ENCODE measurements at regions not wholly inside any gene's neighbourhood (a gene's known extent, or its start where the extent isn't known, plus 50 kb on each side); places are given as distances from the start of the nearest gene placed in this dataset.
A peak's percentile ranks its signal among the peaks of the same experiment; 100 is the strongest.
"Not testable (repeated sequence)": the region's sequence is repeated elsewhere in the genome, so short reads cannot be mapped to it uniquely, and the experiment has no call there.

DNA sequence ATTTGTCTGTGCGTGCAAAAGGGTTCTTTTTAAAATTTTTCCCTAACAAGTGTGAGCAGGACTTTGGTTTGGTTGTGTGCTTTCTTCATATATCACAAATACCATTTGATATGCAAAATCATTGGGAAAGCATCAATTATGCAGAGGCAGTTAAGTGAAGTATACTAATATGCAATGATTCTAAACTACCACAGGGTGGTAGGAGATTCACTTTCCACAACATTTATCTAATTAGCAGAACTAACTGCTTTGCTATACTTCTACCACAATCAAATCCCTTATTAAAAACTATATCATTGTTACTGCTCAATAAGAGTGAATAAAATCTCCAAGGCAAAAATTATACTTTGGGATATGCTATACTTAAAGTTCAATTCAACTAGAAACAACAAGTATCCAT, 2738.9 kb upstream of the PCDH20 start:
- H3K4me3 Mint-ChIP-seq = no peak overlapping the region
- no peaks in the 10 kb centered on the region for H3K36me3 Mint-ChIP-seq (ENCODE audit: low read depth)
- 0 out of 2 replicates have a peak, but pooled peaks cover 3% of the 10 kb centered on the region for H3K9me3 Mint-ChIP-seq
- DNase-seq = peak; percentile 32
- no peak overlapping the region for H3K27ac Mint-ChIP-seq
- peaks cover 13% of the 10 kb centered on the region for H3K4me1 Mint-ChIP-seq (ENCODE audit: low read depth)
- peaks cover 2% of the 10 kb centered on the region; the same call in 1 of the 2 replicates for H3K27me3 Mint-ChIP-seq (ENCODE audit: insufficient read depth)
- peak; percentile 73 for TF ChIP-seq CTCF (IDR thresholded peaks at IDR 0.05)

DNA sequence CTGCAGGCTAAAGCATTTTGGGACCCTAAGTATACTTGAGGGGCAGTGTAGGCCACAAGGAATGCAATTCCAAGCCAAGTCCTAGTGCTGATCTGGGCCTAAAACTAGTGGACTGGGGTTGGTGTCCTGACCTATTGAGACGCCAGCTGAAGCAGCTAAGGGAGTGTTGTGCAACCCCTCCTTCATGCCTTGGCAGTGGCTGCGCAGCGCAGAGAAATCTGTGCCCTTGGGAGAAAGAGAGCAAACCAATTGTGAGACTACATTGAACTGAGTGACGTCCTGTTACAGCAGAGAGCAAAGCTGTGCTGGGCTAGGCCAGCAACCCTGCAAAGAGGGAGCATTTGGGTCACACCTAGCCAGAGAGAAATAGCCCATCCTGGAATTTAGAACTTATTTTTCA, 2715.0 kb upstream of the PCDH20 start:
- no peak overlapping the region for H3K4me3 Mint-ChIP-seq
- H3K4me1 Mint-ChIP-seq (ENCODE audit: low read depth) = peaks cover 5% of the 10 kb centered on the region; the same call in 1 of the 2 replicates
- H3K27ac Mint-ChIP-seq = no peak overlapping the region
- DNase-seq = no peak
- H3K27me3 Mint-ChIP-seq (ENCODE audit: insufficient read depth) = no peaks in the 10 kb centered on the region
- H3K9me3 Mint-ChIP-seq = peaks cover 9% of the 10 kb centered on the region; the same call in 1 of the 2 replicates
- no peaks in the 10 kb centered on the region for H3K36me3 Mint-ChIP-seq (ENCODE audit: low read depth)
- TF ChIP-seq CTCF (IDR thresholded peaks at IDR 0.05) = no peak

DNA sequence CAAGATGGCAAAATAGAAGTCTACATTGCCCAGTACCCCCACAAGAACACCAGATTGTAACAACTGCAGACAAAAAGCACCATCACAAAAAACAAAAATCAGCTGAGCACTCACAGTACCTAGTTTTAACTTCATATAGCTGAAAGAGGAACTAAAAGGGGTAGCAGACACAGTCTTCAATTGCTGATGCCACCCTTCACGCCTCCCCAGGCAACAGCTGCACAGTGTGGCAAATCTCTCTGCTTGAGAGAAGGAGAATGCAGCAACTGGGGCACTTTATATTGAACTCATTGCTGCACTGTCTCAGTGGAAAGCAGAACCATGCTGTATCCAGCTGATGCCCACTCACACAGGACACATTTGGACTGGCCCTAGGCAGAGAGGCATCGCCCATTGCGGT, 2714.5 kb upstream of the PCDH20 start:
- Mint-ChIP-seq H3K4me1 (ENCODE audit: low read depth) (peaks cover 5% of the 10 kb centered on the region; the same call in 1 of the 2 replicates), H3K9me3 (peaks cover 9% of the 10 kb centered on the region; the same call in 1 of the 2 replicates), H3K27ac (no peak overlapping the region), H3K4me3 (no peak overlapping the region), H3K36me3 (ENCODE audit: low read depth) (no peaks in the 10 kb centered on the region), H3K27me3 (ENCODE audit: insufficient read depth) (no peaks in the 10 kb centered on the region)
- no peak for DNase-seq
- TF ChIP-seq CTCF (IDR thresholded peaks at IDR 0.05) = no peak

GRCh38 chr13:64127856-64128255, 2712.2 kb upstream of the PCDH20 start:
- no peak for DNase-seq
- Mint-ChIP-seq H3K4me1 (ENCODE audit: low read depth) (peaks cover 5% of the 10 kb centered on the region; the same call in 1 of the 2 replicates), H3K36me3 (ENCODE audit: low read depth) (no peaks in the 10 kb centered on the region), H3K27ac (no peak overlapping the region), H3K4me3 (no peak overlapping the region), H3K9me3 (peaks cover 4% of the 10 kb centered on the region; the same call in 1 of the 2 replicates), H3K27me3 (ENCODE audit: insufficient read depth) (no peaks in the 10 kb centered on the region)
- no peak for TF ChIP-seq CTCF (IDR thresholded peaks at IDR 0.05)

- Mint-ChIP-seq H3K36me3 (ENCODE audit: low read depth) (no peaks in the 10 kb centered on the region), H3K27ac (no peak overlapping the region), H3K4me1 (ENCODE audit: low read depth) (peaks cover 5% of the 10 kb centered on the region; the same call in 1 of the 2 replicates), H3K4me3 (no peak overlapping the region), H3K27me3 (ENCODE audit: insufficient read depth) (no peaks in the 10 kb centered on the region), H3K9me3 (peaks cover 4% of the 10 kb centered on the region; the same call in 1 of the 2 replicates)
- DNase-seq = no peak
- TF ChIP-seq CTCF (IDR thresholded peaks at IDR 0.05) = no peak
Measured at GRCh38 chr13:64127192-64127591, 2711.5 kb upstream of the PCDH20 start.

DNA sequence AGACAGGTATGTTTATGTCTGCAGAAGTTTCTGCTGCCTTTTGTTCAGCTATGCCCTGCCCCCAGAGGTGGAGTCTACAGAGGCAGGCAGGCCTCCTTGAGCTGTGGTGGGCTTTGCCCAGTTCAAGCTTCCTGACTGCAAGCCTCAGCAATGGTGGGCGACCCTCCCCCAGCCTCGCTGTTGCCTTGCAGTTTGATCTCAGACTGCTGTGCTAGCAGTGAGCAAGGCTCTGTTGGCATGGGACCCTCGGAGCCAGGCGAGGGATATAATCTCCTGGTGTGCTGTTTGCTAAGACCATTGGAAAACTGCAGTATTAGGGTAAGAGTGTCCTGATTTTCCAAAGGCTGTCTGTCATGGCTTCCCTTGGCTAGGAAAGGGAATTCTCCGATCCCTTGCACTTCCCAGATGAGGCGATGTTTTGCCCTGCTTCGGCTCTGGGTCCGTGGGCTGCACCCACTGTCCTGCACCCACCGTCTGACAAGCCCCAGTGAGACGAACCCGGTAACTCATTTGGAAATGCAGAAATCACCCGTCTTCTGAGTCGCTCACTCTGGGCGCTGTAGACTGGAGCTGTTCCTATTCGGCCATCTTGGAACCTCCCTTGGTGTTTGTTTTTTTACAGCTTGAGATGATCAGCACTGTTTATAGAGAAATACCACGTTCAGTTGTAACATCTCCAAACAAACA, 2705.5 kb upstream of the PCDH20 start:
- not testable (repeated sequence) for H3K27ac Mint-ChIP-seq; H3K4me3 Mint-ChIP-seq; H3K4me1 Mint-ChIP-seq (ENCODE audit: low read depth); H3K27me3 Mint-ChIP-seq (ENCODE audit: insufficient read depth); DNase-seq; H3K36me3 Mint-ChIP-seq (ENCODE audit: low read depth)
- H3K9me3 Mint-ChIP-seq = peaks cover 22% of the 10 kb centered on the region; the same call in 1 of the 2 replicates
